Upper lobe of right lung (tissue), 1 donor: ENCODE measurements at regions not wholly inside any gene's neighbourhood (a gene's known extent, or its start where the extent isn't known, plus 50 kb on each side); places are given as distances from the start of the nearest gene placed in this dataset.
"Not testable (repeated sequence)": the region's sequence is repeated elsewhere in the genome, so short reads cannot be mapped to it uniquely, and the experiment has no call there.

Experiments
- ATAC-seq: fragments of 200-7000 bp; cut with Tn5 transposase; one replicate; pipeline ENCODE4 v1.9.1; 2020; ENCODE audit warnings: mild to moderate bottlenecking, moderate library complexity
- DNase-seq: peaks from one replicate; pipeline ENCODE4 v3.0.0-alpha.2; 2020
- H3K27ac ChIP-seq: fragments of 200-600 bp; one replicate; pipeline ENCODE4 v1.8.0; 2022
- H3K27me3 ChIP-seq: fragments of 200-600 bp; one replicate; pipeline ENCODE4 v1.8.0; 2022; ENCODE audit warnings: mild to moderate bottlenecking
- H3K36me3 ChIP-seq: fragments of 200-600 bp; one replicate; pipeline ENCODE4 v1.8.0; 2022
- H3K4me1 ChIP-seq: fragments of 200-600 bp; one replicate; pipeline ENCODE4 v1.8.0; 2022
- H3K4me3 ChIP-seq: fragments of 200-600 bp; one replicate; pipeline ENCODE4 v1.8.0; 2022; ENCODE audit warnings: mild to moderate bottlenecking
- H3K9me3 ChIP-seq: fragments of 200-600 bp; one replicate; pipeline ENCODE4 v1.8.0; 2022
- CTCF ChIP-seq: fragments of 200-600 bp; IDR thresholded peaks from one replicate; pipeline ENCODE4 v1.8.0; 2022; ENCODE audit warnings: antibody characterized with exemption
- intact Hi-C: fragments of 100-400 bp; cut with DNase I; formaldehyde crosslinking; loops from one replicate; pipeline ENCODE4 v1.11.0; 2022
- donor health status: DM: no; HTN: yes; CAD: no; lungs with severe emphysema.

DNA sequence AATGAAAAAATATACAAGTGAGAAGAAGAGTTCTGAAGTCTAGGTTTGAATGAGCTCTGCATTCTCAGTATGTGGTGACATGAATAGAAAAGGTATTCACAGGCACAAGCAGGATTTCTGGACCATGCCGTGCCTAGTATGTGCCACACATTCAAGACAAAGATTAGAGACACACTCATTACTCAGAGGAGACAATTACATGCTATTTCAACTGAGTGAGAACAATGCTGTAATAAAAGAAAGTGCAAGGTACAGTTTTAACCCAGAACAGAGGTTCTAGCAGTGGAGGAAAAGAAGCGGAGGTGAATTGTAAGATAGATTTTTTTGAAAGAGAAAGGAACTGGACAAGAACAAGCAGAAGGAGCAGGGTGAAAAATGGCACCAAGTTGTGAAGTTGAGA, 121.0 kb upstream of the RASGEF1B start:
- Histone ChIP-seq H3K27me3 (no peaks in the 10 kb centered on the region), H3K36me3 (no peaks in the 10 kb centered on the region), H3K27ac (no peak overlapping the region), H3K4me3 (no peak overlapping the region), H3K9me3 (no peaks in the 10 kb centered on the region), H3K4me1 (peaks cover 9% of the 10 kb centered on the region)
- no peak for TF ChIP-seq CTCF
- DNase-seq = no peak
- intact Hi-C loops = no loop called here
- ATAC-seq = no peak

GRCh38 chr4:81590596-81590995, 118.9 kb upstream of the RASGEF1B start:
- Histone ChIP-seq H3K27me3 (no peaks in the 10 kb centered on the region), H3K9me3 (no peaks in the 10 kb centered on the region), H3K36me3 (no peaks in the 10 kb centered on the region), H3K4me3 (no peak overlapping the region), H3K27ac (no peak overlapping the region), H3K4me1 (peaks cover 8% of the 10 kb centered on the region)
- TF ChIP-seq CTCF = no peak
- intact Hi-C loops = no loop called here
- no peak for ATAC-seq
- DNase-seq = no peak

DNA sequence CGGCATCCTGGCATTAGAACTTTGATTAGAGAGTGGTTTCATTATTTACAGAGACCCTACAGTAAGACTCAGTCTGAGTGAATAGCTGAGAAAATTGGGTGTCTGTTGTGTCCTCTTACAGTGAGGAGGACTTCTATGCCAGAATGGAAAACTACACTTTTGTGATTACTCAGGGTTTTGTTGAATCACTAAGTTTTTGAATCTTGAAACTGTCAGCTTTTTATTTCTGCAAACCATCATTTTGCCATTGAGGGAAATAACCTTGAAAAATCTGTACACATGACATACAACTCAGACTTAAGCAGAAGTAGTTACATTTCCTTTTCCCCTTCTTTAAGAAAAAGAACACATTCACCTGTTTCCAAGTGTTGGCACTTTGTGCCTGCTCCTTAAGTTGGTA, 117.6 kb upstream of the RASGEF1B start:
- intact Hi-C loops = no loop called here

DNA sequence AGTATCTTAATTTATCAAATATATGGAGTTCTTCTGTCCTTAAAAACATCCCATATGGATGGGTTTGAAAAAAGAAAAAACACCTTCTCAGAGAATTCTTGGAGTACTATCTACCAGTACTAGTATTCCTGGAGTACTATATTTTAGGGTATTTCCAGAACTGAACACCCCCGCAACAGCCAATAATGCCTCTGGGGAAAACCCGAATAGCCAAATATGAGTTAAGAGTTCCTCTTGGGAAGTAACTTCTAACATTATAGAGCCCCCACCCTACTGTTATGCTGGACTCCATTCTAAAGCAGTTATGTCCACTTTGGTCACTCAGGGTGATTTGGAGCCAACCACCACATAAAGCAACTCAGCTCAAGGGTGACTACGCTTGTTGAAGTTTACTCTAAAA, 115.0 kb upstream of the RASGEF1B start:
- H3K4me3 ChIP-seq = no peak overlapping the region
- no peaks in the 10 kb centered on the region for H3K36me3 ChIP-seq
- ATAC-seq (no peak), DNase-seq (no peak)
- no peaks in the 10 kb centered on the region for H3K27me3 ChIP-seq
- H3K4me1 ChIP-seq = no peaks in the 10 kb centered on the region
- intact Hi-C loops = no loop called here
- no peak overlapping the region for H3K27ac ChIP-seq
- H3K9me3 ChIP-seq = no peaks in the 10 kb centered on the region
- TF ChIP-seq CTCF = no peak

More for the DNA sequence above, 117.6 kb upstream of the RASGEF1B start:
- no peak for DNase-seq
- Histone ChIP-seq H3K4me1 (no peaks in the 10 kb centered on the region), H3K9me3 (no peaks in the 10 kb centered on the region), H3K36me3 (no peaks in the 10 kb centered on the region), H3K27ac (no peak overlapping the region), H3K4me3 (no peak overlapping the region), H3K27me3 (no peaks in the 10 kb centered on the region)
- TF ChIP-seq CTCF = no peak
- no peak for ATAC-seq

GRCh38 chr4:81580994-81581374, 109.3 kb upstream of the RASGEF1B start:
- H3K9me3 ChIP-seq, H3K4me3 ChIP-seq, ATAC-seq, H3K27ac ChIP-seq, H3K4me1 ChIP-seq, DNase-seq, H3K36me3 ChIP-seq, intact Hi-C loops, H3K27me3 ChIP-seq: not testable (repeated sequence)

GRCh38 chr4:81580346-81580993, 108.8 kb upstream of the RASGEF1B start:
- Histone ChIP-seq H3K27me3 (no peaks in the 10 kb centered on the region), H3K4me1 (no peaks in the 10 kb centered on the region), H3K4me3 (no peak overlapping the region), H3K9me3 (no peaks in the 10 kb centered on the region), H3K27ac (no peak overlapping the region), H3K36me3 (no peaks in the 10 kb centered on the region)
- no peak for DNase-seq
- TF ChIP-seq CTCF = no peak
- ATAC-seq = no peak
- intact Hi-C loops = no loop called here
